ENCODE measurements at regions not wholly inside any gene's neighbourhood (a gene's known extent, or its start where the extent isn't known, plus 50 kb on each side); places are given as distances from the start of the nearest gene placed in this dataset.

GRCh38 chr3:89808680-89809197 is 701.3 kb downstream of the EPHA3 start:
- TF ChIP-seq YY1 (IDR thresholded peaks at IDR 0.05; ENCODE audit: insufficient read depth, insufficient read length) (no peak), SUZ12 (IDR thresholded peaks at IDR 0.05; ENCODE audit: extremely low read depth, insufficient read depth, insufficient read length) (no peak), ZNF274 (IDR thresholded peaks at IDR 0.05; ENCODE audit: low read depth, low read length) (no peak)
